Suprapubic skin (tissue), 4 donors: ENCODE measurements at regions not wholly inside any gene's neighbourhood (a gene's known extent, or its start where the extent isn't known, plus 50 kb on each side); places are given as distances from the start of the nearest gene placed in this dataset.
"Not testable (repeated sequence)": the region's sequence is repeated elsewhere in the genome, so short reads cannot be mapped to it uniquely, and the experiment has no call there.

Experiments
- DNase-seq, 2 donors: peaks; one replicate each; pipeline ENCODE4 v3.0.0-alpha.2; 2019; ENCODE audit warnings: low spot score in 2 of 2
- H3K27ac ChIP-seq: fragments of 200-600 bp; sonication (generic); one replicate; pipeline ENCODE4 v1.5.1; 2019
- H3K27me3 ChIP-seq: fragments of 200-600 bp; sonication (generic); one replicate; pipeline ENCODE4 v1.5.1; 2019
- H3K36me3 ChIP-seq: fragments of 200-600 bp; sonication (generic); one replicate; pipeline ENCODE4 v1.5.1; 2019
- H3K4me1 ChIP-seq: fragments of 200-600 bp; sonication (generic); one replicate; pipeline ENCODE4 v1.5.1; 2019
- H3K4me3 ChIP-seq: fragments of 200-600 bp; sonication (generic); one replicate; pipeline ENCODE4 v1.5.1; 2019; ENCODE audit warnings: mild to moderate bottlenecking
- H3K9me3 ChIP-seq: fragments of 200-600 bp; sonication (generic); one replicate; pipeline ENCODE4 v1.5.1; 2019
- EP300 ChIP-seq: sonication (generic); formaldehyde crosslinking; IDR thresholded peaks from one replicate; pipeline ENCODE4 v1.6.1; 2017; ENCODE audit warnings: antibody characterized with exemption
- POLR2A ChIP-seq, 2 donors: fragments of 450-650 bp; IDR thresholded peaks; one replicate each; pipeline ENCODE4 v1.6.1; 2017; ENCODE audit warnings: antibody characterized with exemption in 2 of 2, mild to moderate bottlenecking in 2 of 2, moderate library complexity in 2 of 2
- POLR2AphosphoS5 ChIP-seq, 3 donors: sonication (generic); formaldehyde crosslinking; IDR thresholded peaks; one replicate each; pipeline ENCODE4 v1.6.1; 2017; ENCODE audit warnings: antibody characterized with exemption in 3 of 3
- WGBS: methylation state at CpG from one replicate; pipeline ENCODE4 v1.1.5; 2018; 5-methylcytosine and 5-hydroxymethylcytosine counted together
- TF ChIP-seq, protein P1 (sequence below), 2 donors: fragments of 200-600 bp in 1 of 2; fragments of 450-650 bp in 1 of 2; sonication (generic) in 1 of 2; IDR thresholded peaks; one replicate each; pipeline ENCODE4 v1.5.1; 2016 to 2019; ENCODE audit warnings: antibody characterized with exemption in 2 of 2, mild to moderate bottlenecking in 1 of 2, moderate library complexity in 1 of 2

DNA sequence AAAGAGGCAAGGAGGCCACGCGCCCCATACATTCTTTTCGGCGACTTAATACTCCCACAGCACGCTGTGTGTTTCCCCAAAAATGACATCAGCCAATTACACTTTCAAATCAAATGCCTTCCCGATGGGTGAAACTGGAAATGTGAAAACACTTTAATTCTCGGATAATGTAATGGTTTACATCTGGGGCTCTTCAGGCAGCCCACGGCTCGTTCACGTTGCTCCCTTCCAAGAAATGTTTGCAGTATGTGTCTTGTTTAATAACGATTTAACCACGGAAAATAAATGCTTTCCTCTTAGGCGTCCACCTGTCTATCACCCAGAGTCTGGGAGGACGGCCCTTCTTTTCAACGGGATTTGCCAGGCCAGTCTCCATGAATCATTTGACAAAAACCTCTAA, 272.5 kb downstream of the SHOX start:
- no peak overlapping the region for H3K4me3 ChIP-seq
- peaks cover 7% of the 10 kb centered on the region for H3K9me3 ChIP-seq
- no peaks in the 10 kb centered on the region for H3K36me3 ChIP-seq
- no peak overlapping the region for H3K27ac ChIP-seq
- no peaks in the 10 kb centered on the region for H3K27me3 ChIP-seq
- DNase-seq: no peak
- H3K4me1 ChIP-seq: no peaks in the 10 kb centered on the region
- TF ChIP-seq, protein P1, sequence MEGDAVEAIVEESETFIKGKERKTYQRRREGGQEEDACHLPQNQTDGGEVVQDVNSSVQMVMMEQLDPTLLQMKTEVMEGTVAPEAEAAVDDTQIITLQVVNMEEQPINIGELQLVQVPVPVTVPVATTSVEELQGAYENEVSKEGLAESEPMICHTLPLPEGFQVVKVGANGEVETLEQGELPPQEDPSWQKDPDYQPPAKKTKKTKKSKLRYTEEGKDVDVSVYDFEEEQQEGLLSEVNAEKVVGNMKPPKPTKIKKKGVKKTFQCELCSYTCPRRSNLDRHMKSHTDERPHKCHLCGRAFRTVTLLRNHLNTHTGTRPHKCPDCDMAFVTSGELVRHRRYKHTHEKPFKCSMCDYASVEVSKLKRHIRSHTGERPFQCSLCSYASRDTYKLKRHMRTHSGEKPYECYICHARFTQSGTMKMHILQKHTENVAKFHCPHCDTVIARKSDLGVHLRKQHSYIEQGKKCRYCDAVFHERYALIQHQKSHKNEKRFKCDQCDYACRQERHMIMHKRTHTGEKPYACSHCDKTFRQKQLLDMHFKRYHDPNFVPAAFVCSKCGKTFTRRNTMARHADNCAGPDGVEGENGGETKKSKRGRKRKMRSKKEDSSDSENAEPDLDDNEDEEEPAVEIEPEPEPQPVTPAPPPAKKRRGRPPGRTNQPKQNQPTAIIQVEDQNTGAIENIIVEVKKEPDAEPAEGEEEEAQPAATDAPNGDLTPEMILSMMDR (IDR thresholded peaks at IDR 0.05): no peak
- TF ChIP-seq EP300: no peak
- no peak for TF ChIP-seq POLR2AphosphoS5 (IDR thresholded peaks at IDR 0.05)
- no peak for TF ChIP-seq POLR2A (IDR thresholded peaks at IDR 0.05)
- WGBS: 77% methylated on average over 15 of the region's 15 CpGs

DNA sequence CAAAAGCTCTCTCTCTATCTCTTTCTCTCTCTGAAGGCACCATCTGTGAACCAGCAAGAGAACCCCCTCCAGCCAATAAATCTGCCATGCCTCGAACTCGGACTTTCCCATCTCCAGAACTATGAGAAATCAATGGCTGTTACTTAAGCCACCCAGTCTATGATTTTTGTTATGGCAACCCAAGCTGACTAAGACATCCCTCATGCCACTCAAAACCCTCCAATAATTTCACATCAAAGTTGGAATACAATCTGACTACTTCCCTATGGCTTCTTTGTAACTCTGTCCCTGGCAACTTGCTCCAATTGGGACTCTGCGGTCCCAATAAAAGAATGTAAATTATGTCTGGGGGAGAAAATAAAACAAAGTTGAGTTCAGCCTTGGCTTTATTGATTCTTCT, 265.7 kb downstream of the SHOX start:
- Histone ChIP-seq H3K4me3 (no peak overlapping the region), H3K27me3 (no peaks in the 10 kb centered on the region), H3K36me3 (no peaks in the 10 kb centered on the region), H3K4me1 (no peaks in the 10 kb centered on the region), H3K27ac (no peak overlapping the region), H3K9me3 (peaks cover 14% of the 10 kb centered on the region)
- TF ChIP-seq POLR2AphosphoS5 (IDR thresholded peaks at IDR 0.05): no peak
- TF ChIP-seq POLR2A (IDR thresholded peaks at IDR 0.05): no peak
- TF ChIP-seq, protein P1 (IDR thresholded peaks at IDR 0.05): no peak
- TF ChIP-seq EP300: no peak
- 82% methylated on average over 3 of the region's 3 CpGs for WGBS
- no peak for DNase-seq

DNA sequence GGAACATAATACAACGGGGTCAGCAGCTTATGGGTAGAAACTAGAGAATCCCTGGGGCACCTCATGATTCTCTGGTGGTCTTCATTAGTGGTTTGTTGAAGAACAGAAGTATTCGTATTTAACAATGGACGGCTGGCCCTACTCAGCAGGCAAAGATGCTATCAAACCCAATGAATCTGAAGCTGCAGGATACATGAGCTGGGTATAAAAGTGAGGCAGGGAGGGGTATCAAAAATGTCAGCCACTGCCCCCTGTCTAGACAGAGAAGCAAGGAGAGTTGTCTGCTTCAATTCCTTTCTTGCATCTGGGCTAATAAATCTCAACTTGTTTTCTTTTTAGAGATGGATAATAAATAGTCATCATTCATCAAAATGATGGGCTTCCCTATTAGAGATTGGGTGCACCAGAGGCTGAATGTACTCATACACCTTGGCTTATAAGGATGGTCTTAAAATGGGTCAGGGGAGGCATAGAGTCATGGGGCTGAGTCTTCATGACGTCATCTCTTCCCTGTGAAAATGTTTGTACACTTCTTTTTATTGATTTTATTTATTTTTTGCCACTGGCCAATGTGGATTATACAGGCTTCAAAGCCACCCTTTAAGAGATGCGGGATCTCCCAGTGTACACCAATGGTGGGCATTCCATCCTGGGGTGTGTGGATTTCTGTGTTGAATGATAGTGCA, 259.5 kb downstream of the SHOX start:
- peaks cover 15% of the 10 kb centered on the region for H3K9me3 ChIP-seq
- DNase-seq: no peak
- TF ChIP-seq EP300: no peak
- no peak for TF ChIP-seq POLR2AphosphoS5 (IDR thresholded peaks at IDR 0.05)
- no peak for TF ChIP-seq POLR2A (IDR thresholded peaks at IDR 0.05)
- TF ChIP-seq, protein P1 (IDR thresholded peaks at IDR 0.05): no peak
- H3K4me3 ChIP-seq: no peak overlapping the region
- no peaks in the 10 kb centered on the region for H3K4me1 ChIP-seq
- no peaks in the 10 kb centered on the region for H3K27me3 ChIP-seq
- H3K27ac ChIP-seq: no peak overlapping the region
- no peaks in the 10 kb centered on the region for H3K36me3 ChIP-seq
- whole genome bisulfite sequencing: 91% methylated on average over 5 of the region's 5 CpGs

DNA sequence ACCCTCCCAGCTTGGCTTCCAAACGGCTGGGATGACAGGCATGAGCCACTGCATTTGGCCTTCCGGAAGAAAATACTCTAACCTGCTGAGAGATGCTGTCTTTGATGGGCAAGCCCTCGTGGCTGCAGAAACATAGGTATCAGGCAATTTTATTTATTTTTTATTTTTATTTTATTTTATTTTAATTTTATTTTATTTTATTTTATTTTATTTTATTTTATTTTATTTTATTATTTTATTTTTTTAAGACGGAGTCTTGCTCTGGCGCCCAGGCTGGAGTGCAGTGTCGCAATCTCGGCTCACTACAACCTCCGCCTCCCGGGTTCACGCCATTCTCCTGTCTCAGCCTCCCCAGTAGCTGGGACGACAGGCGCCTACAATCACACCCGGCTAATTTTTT, 257.1 kb downstream of the SHOX start:
- DNase-seq, H3K36me3 ChIP-seq, H3K27me3 ChIP-seq, H3K27ac ChIP-seq, H3K4me1 ChIP-seq, H3K4me3 ChIP-seq: not testable (repeated sequence)
- peaks cover 21% of the 10 kb centered on the region for H3K9me3 ChIP-seq
- WGBS: 94% methylated on average over 13 of the region's 13 CpGs

GRCh38 chrX:883588-883987, 253.0 kb downstream of the SHOX start:
- Histone ChIP-seq H3K27ac (no peak overlapping the region), H3K4me3 (no peak overlapping the region), H3K27me3 (no peaks in the 10 kb centered on the region), H3K9me3 (peaks cover 13% of the 10 kb centered on the region), H3K36me3 (no peaks in the 10 kb centered on the region), H3K4me1 (no peaks in the 10 kb centered on the region)
- 37% methylated on average over 7 of the region's 10 CpGs for WGBS
- TF ChIP-seq POLR2AphosphoS5 (IDR thresholded peaks at IDR 0.05) (no peak), EP300 (no peak), POLR2A (IDR thresholded peaks at IDR 0.05) (no peak)
- TF ChIP-seq, protein P1 (IDR thresholded peaks at IDR 0.05): no peak
- DNase-seq: no peak

DNA sequence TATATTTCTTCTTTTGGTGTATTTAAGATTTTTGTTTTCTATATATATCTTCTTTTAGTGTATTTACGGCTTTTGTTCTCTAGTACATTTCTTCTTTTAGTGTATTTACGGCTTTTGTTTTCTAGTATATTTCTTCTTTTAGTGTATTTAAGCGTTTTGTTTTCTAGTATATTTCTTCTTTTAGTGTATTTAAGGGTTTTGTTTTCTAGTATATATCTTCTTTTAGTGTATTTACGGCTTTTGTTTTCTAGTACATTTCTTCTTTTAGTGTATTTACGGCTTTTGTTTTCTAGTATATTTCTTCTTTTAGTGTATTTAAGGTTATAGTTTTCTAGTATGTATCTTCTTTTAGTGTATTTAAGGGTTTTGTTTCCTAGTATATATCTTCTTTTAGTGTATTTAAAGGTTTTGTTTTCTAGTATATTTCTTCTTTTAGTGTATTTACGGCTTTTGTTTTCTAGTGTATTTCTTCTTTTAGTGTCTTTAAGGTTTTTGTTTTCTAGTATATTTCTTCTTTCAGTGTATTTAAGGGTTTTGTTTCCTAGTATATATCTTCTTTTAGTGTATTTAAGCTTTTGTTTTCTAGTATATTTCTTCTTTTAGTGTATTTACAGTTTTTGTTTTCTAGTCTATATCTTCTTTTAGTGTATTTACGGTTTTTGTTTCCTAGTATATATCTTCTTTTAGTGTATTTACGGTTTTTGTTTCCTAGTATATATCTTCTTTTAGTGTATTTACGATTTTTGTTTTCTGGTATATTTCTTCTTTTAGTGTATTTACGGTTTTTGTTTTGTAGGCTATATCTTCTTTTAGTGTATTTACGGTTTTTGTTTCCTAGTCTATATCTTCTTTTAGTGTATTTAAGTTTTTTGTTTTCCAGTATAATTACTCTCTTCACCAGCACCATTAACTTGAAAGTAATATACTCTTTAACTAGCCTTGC, 249.4 kb downstream of the SHOX start:
- H3K36me3 ChIP-seq, H3K27ac ChIP-seq, DNase-seq, H3K27me3 ChIP-seq, H3K4me1 ChIP-seq, H3K4me3 ChIP-seq: not testable (repeated sequence)
- 67% methylated on average over 11 of the region's 11 CpGs for WGBS
- peaks cover 13% of the 10 kb centered on the region for H3K9me3 ChIP-seq
